NCI-H2227 treated with DMSO at 0.1 percent for 48 hours (cell line): ENCODE measurements at regions not wholly inside any gene's neighbourhood (a gene's known extent, or its start where the extent isn't known, plus 50 kb on each side); places are given as distances from the start of the nearest gene placed in this dataset.
"Not testable (repeated sequence)": the region's sequence is repeated elsewhere in the genome, so short reads cannot be mapped to it uniquely, and the experiment has no call there.

Experiments used
- DNase-seq: peaks from one replicate; lab custom pipeline; 2025; lab: John Stamatoyannopoulos, UW

DNA sequence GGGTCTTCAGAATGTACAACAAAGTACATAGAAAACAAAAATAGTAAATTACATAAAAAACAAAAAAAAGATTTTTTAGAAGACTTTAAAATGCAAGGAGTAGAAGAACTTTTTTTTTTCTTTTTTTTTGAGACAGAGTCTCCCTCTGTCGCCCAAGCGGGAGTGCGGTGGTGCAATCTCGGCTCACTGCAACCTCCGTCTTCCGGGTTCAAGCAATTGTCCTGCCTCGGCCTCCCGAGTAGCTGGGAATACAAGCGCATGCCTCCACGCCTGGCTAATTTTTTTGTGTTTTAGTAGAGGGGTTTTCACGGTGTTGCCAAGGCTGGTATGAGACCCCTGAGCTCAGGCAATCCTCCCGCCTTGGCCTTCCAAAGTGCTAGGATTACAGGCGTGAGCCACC is 104.5 kb upstream of the ZC3H15 start:
- DNase-seq = no peak

DNA sequence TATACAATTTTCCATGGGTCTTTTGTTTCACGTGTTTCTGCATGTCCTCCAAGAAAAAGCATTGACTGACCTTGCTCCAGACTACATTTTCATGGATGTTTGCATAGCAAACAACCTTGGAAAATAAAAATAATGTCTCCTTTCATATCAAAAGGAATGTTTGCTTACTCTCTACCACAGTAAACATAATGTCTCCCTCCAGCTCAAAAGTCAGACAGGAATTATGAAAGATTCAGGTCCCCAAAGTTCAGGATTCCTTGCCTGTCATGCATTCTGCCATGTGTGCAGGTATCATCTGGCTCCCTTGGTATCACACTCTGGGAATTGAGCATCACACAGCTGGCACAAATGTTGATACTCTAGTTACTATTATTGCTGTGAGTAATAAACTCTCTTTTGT is 103.1 kb upstream of the ZC3H15 start:
- DNase-seq = no peak

DNA sequence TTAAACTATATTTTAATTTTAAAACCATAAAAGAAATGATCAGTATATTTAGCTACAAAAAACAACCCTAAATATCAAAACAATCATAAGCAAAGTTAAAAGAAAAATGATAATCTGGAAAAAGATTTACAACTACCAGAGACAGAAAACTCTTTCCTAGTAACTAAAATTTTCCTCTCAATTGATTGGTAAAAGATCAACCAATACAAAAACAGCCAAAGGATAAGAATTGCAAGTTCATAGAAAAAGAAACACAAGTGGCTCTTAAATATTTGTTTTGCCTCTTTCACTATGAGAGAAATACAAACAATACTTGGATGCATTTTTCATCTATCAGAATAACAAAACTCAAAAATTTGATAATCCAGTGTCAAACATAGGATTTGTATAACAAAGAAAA is 101.8 kb upstream of the ZC3H15 start:
- no peak for DNase-seq

DNA sequence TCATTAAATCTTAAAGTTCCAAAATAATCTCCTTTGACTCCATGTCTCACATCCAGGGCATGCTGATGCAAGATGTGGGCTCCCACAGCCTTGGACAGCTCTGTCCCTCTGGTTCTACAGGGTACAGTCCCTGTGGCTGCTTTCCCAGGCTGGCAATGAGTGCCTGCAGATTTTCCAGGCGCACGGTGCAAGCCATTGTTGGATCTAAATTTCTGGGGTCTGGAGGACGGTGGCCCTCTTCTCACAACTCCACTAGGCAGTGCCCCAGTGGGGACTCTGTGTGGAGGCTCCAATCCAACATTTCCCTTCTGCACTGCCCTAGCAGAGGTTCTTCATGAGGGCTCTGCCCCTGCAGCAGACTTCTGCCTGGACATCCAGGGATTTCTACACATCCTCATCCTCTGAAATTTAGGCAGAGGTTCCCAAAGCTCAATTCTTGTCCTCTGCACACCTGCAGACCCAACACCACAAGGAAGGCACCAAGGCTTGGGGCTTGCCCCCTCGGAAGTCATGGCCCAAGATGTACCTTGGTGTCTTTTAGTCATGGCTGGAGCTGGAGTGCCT is 100.3 kb upstream of the ZC3H15 start:
- DNase-seq = not testable (repeated sequence)

DNA sequence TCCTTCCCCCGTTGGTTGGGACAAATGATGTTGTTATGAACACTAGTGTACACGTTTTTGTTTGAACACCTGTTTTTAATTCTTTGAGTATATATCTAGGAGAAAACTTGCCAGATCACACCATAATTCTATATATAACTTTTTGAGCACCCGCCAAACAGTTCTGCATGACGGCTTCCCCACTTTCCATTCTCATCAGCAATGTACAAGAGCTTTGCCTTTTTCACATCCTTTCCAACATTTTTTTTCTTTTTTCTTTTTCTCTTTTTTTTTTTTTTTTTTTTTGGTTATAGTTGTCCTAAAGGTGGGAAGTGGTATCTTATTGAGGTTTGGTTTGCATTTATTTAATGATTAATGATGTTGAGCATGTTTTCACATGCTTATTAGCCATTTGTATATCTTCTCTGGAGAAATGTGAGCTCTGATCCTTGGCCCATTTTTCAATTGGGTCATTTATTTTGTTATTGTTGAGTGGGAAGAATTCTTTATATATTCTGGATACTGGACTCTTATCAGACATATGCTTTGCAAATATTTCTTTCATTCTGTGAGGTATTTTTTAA is 86.9 kb upstream of the ZC3H15 start:
- DNase-seq = no peak

DNA sequence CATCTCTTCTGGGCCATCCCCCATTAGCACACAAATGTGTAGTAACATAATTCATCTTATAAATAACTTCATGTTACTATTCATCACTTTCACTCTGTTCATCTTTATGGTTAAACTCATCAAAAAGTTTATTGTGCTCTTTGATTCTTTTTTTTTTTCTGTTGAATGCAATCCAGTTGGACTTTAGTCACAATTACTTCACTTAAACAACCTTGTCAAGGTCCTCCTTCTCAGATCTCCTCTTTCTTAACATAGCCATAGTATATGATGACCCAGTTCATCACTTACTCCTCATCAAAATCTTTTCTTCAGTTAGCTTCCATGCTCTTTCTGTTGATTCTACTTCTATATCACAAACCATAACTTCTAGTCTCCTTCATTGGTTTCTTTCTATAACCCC is 80.2 kb upstream of the ZC3H15 start:
- DNase-seq = no peak

DNA sequence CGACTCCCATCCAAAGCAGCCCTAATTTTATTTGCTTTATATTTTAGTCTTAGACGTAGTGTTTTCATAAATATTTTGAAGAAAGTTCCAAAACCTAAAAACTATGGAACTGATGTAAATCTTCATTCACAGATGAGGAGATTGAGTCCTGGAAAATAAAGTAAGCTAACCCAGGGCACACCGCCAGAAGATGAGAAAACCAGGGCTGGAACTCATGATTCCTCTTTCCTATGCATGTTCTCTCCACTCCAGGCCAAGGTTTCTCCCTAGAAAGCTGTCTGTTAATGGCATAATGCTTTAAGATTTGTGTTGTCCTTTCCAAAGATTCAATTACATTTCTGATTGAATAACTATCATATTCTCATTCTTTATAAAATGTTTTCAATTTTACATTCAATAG is 78.4 kb upstream of the ZC3H15 start:
- no peak for DNase-seq

DNA sequence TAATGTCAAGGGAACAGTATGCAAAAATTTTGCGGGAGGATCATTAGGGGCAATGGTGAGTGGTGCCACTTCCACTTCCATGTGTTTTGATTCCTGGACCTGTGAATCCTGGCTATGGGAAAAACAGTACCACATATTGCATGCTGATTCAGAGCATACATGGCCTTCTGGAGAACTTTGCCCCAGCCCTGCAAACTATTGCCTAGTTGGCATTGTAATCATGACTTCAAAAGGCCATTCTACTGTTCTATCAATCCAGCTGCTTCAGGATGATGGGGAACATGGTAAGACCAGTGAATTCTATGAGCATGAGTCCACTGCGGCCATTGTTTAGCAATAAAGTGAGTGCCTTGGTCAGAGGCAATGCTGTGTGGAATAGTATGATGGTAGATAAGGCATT is 75.3 kb upstream of the ZC3H15 start:
- DNase-seq = no peak

DNA sequence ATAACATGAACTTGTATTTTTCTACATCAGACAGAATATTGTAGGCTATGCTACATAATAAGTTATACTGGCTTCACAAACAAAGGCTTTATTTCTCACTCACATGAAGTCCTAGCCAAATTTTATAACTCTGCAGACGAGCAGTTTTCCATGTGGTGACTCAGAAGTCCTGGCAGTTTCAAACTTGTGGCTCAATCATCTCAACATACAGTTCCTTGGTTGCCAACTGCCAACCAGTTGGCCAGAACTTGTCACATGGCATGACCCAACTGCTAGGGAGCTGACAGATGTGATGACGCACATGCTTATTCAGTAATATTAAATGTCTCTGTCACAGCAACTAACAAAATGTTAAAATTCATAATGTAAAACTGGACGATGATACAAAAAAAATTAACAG is 63.8 kb upstream of the ZC3H15 start:
- DNase-seq = no peak

DNA sequence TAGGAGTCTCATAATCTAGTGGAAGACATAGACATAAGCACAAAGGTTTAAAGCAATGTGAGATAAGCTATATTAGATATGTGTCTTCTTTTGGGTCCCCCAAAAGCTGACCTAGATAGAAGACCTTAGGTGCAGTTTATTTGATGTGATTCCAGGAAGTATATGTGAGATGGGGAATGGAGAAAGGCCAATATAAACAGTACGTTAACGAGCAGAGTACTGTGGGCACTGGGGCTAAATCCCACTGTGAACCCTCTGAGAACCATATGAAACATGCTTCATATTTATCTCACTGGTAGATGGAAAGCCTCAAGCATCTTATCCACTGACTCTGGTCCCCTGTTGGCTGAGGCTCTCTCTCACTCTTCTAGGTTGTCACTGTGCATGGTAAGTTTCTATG is 62.6 kb upstream of the ZC3H15 start:
- DNase-seq = no peak

DNA sequence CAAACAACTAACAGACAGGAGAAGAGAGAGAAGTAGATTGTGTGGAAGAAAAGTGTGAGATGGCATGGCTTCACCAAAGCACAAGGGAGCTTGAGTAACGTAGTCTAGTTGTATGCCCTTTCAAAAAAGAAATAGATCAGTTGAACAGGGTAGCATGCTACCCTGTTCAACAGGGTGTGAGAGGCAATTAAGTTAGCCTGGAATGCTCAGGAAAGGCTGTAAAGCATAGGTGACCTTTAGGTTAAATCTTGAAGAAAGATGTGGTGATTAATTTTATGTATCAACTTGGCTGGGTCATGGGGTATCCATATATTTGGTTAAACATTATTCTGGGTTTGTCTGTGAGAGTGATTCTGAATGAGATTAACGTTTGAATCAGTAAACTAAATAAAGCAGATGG is 61.8 kb upstream of the ZC3H15 start:
- DNase-seq = no peak

DNA sequence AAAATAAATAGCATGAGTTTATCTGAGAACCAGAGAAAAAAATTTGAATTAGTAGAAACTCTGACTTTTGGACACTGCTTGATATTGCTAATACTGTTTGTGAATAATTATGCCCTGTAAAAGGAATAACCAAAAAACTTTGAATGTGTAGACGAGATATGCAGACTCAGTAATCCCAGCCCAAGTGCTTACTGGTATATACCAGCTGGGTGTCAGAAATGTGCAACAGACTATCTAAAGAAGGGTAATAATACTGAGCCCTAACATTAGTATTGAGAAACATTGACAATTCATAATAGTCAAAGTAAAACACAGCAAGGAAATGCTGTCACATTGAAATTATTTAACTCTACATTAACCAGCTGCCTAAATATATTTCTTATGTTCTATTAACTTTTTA is 60.5 kb upstream of the ZC3H15 start:
- DNase-seq = no peak

DNA sequence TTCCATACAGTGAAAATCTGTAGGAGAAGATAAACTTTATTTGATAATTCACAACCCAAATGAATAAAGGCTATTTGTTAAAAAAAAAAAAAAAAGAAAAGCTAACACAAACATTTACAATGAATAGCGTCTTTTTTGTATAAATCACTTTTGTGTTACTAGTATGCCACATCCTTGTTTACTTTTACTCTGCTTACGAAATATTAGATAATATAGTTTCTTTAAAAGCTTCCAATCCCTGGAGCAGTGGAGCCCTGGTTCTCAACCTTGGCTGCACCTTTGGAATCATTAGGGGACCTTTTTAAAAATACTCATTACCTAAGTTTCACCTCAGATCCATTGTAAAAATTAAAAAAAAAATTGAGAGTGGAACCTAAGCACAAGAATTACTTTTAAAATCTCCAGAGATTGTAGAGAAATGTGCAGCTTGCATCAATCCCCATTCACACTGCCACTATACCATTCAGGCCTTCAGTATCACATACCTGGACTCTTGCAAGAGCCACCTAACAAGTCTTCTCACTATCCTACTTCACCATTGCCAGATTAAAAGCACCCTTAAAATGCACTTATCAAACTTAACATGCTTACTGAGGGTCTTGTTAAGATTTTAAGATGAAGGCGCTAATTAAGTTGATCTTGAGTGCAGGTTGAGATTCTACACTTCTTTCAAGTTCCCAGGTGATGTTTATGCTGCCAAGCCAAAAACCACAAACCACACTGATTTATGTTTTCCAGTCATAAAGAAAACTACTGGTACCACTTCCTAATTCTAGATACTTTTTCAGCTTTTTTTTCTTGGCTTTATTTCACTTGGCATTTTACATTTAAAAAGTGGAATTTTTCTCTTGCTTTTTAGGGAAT is 59.7 kb upstream of the ZC3H15 start:
- DNase-seq = no peak

DNA sequence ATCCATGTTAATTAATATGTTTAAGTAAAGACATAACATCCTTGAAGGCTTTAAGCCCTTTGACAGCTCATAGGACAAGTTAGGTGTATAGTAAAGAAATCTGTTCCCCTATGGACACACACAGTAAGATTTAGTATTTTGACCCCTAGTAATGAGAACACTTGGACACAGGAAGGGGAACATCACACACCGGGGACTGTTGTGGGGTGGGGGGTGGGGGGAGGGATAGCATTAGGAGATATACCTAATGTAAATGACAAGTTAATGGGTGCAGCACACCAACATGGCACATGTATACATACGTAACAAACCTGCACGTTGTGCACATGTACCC is 59.1 kb upstream of the ZC3H15 start:
- not testable (repeated sequence) for DNase-seq

DNA sequence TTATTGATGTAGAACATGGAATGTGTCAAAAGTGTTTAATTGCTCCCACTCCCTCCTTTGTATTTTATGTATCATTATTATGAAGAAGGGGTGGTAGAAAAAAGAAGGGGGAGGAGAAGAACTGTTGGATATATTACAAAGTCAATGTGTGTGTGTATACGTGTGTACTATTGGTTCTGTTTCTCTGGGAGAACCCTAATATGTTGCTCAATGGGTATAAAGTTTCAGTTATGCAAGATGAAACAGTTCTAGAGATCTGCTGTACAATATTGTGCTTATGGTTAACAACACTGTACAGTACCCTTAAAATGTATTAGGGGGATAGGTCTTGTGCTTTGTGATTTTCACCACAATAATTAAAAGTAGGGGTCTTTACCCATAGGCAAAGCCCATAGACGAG is 58.1 kb upstream of the ZC3H15 start:
- no peak for DNase-seq

DNA sequence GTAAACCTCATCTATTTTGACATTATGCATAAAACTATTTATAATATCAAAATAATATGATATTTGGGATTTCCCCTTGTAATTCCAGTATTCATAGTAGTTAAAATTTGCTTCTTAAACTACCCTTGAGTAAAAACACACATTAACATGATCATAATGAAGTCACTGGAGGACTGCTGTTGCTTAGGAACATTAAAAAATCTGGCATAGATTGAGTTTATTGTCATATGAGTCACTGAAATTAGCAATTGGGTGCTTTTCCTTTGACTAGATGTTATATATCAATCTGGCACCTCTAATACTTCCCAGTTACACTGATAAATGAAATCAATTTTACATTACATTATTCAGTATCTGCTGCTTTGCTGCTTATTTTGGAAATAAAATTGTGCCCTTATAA is 57.0 kb upstream of the ZC3H15 start:
- no peak for DNase-seq

DNA sequence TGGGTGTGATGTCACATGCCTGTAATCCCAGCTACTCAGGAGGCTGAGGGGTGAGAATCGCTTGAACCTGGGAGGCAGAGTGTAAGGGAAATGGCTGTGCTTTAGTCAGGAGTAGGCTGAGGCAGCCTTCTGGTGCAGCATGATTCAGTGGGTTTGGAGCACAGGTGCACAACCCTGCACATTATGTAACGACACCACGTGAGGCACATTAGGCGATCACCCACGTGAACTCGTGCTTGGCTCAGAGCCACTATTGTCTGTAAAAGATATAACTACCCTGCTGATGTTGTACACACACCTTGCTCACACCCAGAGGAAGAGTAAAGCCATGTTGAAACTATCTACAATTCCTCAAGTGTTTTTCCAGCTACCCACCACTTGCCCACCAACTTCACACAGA is 54.8 kb upstream of the ZC3H15 start:
- DNase-seq = no peak

DNA sequence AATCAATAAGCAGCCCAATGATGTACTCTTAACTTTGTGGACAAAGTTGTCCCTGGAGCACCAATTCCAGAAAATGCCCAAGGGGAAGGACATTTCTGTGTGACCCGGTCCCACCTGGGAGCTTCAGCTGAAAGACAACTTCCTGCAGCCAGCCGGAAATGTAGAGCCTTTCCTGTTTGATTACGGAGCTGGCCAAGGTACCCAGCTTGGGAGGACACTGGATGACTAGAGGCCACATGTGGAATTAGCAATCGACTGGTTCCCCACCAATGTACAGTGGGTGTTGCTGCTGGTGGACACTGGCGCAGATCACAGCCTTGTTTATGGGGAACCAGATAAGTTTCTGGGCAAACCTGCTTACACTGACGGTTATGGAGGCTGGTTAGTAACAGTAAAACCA is 53.0 kb upstream of the ZC3H15 start:
- DNase-seq = no peak

DNA sequence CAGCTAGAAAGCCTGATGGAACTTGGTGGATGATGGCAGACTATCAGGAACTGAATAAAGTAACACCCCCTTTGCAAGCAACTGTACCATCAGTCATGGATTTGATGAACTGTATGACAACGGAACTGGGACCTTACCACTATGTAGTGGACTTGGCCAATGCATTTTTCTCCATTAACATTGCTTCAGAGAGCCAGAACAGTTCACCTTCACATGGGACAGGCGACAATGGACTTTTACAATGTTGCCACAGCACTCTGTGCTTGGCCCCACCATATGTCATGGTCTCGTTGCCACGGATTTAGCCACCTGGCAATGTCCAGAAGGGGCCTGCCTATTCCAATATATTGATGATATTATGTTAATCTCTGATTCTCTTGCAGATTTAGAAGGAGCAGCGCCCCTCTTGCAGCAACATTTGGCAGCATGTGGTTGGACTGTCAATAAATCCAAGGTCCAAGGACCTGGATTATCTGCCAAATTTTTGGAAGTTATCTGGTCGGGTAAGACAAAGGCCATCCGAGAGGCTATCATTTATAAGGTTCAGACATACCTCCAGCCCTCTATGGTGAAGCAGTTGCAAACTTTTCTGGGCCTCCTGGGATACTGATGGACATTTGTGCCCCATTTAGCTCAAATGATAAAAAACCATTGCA is 52.2 kb upstream of the ZC3H15 start:
- no peak for DNase-seq
